ENCODE measurements at regions not wholly inside any gene's neighbourhood (a gene's known extent, or its start where the extent isn't known, plus 50 kb on each side); places are given as distances from the start of the nearest gene placed in this dataset.

DNA sequence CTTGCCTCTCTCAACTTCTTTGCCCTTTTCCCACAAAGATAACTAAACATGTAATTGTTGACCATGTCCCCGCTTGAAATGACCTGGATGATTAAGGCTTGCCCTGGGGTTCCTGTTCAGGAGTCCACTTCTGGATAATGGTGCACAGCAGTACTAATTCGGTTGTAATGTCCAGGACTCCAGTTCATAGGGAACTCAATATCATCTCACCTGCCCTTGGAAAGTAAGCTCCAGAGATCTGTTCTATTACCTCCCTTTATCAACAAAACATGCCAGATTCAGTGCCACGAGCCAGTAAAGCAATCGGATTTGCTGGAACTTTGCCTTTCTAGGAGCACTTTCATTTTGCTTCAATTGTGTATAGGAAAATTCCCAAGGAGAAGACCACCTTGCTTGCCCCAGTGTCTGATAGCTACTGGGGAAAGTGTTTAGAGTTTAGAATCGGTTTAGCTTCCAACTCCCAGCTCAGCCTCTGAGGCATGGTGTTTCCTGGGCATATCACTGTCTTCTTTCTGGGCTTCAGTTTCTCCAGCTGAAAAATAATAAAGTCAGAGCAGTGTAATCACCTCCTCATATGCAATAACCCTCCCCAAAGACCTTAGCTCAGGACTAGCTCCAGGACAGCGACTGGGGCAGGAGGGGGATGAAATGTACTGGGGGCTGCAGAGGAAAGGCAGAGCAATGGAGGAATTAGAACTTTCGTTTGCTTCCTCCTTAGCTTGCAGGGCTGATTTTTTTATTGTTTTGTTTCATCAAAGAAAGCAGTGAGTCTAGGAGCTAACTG lies 162.6 kb upstream of the CYRIA start:
- WGBS (ENCODE audit: insufficient coverage, insufficient replicate concordance, low lambda C conversion rate, missing lambda C conversion rate) = 3% methylated on average over 7 of the region's 7 CpGs
- Histone ChIP-seq H4K20me1 (ENCODE audit: control insufficient read depth, insufficient read depth) (no peaks in the 10 kb centered on the region), H3K4me3 (no peak overlapping the region), H3K27me3 (replicated peaks in 1 of 2; ENCODE audit: control insufficient read depth in 2 of 2, insufficient read depth in 2 of 2, low read length in 1 of 2) (no peaks in the 10 kb centered on the region; a peak in 1 of 4 replicates), H3K4me1 (ENCODE audit: control insufficient read depth, insufficient read depth, low read length) (no peaks in the 10 kb centered on the region), H3K36me3 (ENCODE audit: control insufficient read depth in 2 of 2, insufficient read depth in 2 of 2, low read length in 1 of 2) (no peaks in the 10 kb centered on the region), H3K4me2 (ENCODE audit: control insufficient read depth, insufficient read depth) (no peak overlapping the region), H3K79me2 (ENCODE audit: control insufficient read depth, insufficient read depth, low read length) (no peaks in the 10 kb centered on the region), H3K9me3 (replicated peaks; ENCODE audit: control insufficient read depth, insufficient read depth, low read length) (no peaks in the 10 kb centered on the region), H3K27ac (ENCODE audit: control insufficient read depth, insufficient read depth) (no peak overlapping the region), H3K9ac (ENCODE audit: control insufficient read depth, insufficient read depth, low read length) (no peak overlapping the region), H2AFZ (ENCODE audit: control insufficient read depth, low read depth, low read length) (no peak overlapping the region)
- ChIA-PET RAD21 (ENCODE audit: unreplicated experiment) (no interaction called here), SMC1A (ENCODE audit: uncharacterized antibody, unreplicated experiment) (no interaction called here), CTCF (no interaction called here), POLR2A (no interaction called here)
- TF ChIP-seq, protein P1, sequence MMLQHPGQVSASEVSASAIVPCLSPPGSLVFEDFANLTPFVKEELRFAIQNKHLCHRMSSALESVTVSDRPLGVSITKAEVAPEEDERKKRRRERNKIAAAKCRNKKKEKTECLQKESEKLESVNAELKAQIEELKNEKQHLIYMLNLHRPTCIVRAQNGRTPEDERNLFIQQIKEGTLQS (IDR thresholded peaks at IDR 0.05; ENCODE audit: borderline replicate concordance, extremely low read depth, low read depth, low read length) = no peak
- no peak for TF ChIP-seq KAT2A (conservative IDR thresholded peaks at IDR 0.05; ENCODE audit: control insufficient read depth, low read depth, low read length)
- no peak for TF ChIP-seq RELA (IDR thresholded peaks at IDR 0.05; ENCODE audit: borderline replicate concordance, partially characterized antibody)
- no peak for TF ChIP-seq SP1 (IDR thresholded peaks at IDR 0.05; ENCODE audit: low read depth, low read length)
- no peak for TF ChIP-seq CHD2 (IDR thresholded peaks at IDR 0.05; ENCODE audit: borderline replicate concordance, low read depth, low read length)
- no peak for TF ChIP-seq BMI1 (IDR thresholded peaks at IDR 0.05; ENCODE audit: borderline replicate concordance)
- TF ChIP-seq SPI1 (IDR thresholded peaks at IDR 0.05; ENCODE audit: borderline replicate concordance, insufficient read depth, low read depth, low read length) = no peak
- no peak for TF ChIP-seq ETV6 (conservative IDR thresholded peaks at IDR 0.05 in 1 of 2, IDR thresholded peaks at IDR 0.05 in 1 of 2; ENCODE audit: borderline replicate concordance in 1 of 2, low read depth in 1 of 2)
- TF ChIP-seq EED (IDR thresholded peaks at IDR 0.05; ENCODE audit: low read depth) = no peak
- no peak for TF ChIP-seq NRF1 (conservative IDR thresholded peaks at IDR 0.05; ENCODE audit: low read depth, low read length)
- no peak for TF ChIP-seq MTA2 (IDR thresholded peaks at IDR 0.05; ENCODE audit: low read depth)
- TF ChIP-seq, protein P2, sequence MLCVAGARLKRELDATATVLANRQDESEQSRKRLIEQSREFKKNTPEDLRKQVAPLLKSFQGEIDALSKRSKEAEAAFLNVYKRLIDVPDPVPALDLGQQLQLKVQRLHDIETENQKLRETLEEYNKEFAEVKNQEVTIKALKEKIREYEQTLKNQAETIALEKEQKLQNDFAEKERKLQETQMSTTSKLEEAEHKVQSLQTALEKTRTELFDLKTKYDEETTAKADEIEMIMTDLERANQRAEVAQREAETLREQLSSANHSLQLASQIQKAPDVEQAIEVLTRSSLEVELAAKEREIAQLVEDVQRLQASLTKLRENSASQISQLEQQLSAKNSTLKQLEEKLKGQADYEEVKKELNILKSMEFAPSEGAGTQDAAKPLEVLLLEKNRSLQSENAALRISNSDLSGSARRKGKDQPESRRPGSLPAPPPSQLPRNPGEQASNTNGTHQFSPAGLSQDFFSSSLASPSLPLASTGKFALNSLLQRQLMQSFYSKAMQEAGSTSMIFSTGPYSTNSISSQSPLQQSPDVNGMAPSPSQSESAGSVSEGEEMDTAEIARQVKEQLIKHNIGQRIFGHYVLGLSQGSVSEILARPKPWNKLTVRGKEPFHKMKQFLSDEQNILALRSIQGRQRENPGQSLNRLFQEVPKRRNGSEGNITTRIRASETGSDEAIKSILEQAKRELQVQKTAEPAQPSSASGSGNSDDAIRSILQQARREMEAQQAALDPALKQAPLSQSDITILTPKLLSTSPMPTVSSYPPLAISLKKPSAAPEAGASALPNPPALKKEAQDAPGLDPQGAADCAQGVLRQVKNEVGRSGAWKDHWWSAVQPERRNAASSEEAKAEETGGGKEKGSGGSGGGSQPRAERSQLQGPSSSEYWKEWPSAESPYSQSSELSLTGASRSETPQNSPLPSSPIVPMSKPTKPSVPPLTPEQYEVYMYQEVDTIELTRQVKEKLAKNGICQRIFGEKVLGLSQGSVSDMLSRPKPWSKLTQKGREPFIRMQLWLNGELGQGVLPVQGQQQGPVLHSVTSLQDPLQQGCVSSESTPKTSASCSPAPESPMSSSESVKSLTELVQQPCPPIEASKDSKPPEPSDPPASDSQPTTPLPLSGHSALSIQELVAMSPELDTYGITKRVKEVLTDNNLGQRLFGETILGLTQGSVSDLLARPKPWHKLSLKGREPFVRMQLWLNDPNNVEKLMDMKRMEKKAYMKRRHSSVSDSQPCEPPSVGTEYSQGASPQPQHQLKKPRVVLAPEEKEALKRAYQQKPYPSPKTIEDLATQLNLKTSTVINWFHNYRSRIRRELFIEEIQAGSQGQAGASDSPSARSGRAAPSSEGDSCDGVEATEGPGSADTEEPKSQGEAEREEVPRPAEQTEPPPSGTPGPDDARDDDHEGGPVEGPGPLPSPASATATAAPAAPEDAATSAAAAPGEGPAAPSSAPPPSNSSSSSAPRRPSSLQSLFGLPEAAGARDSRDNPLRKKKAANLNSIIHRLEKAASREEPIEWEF (IDR thresholded peaks at IDR 0.05; ENCODE audit: insufficient replicate concordance, low read depth, low read length) = no peak
- TF ChIP-seq, protein P3, sequence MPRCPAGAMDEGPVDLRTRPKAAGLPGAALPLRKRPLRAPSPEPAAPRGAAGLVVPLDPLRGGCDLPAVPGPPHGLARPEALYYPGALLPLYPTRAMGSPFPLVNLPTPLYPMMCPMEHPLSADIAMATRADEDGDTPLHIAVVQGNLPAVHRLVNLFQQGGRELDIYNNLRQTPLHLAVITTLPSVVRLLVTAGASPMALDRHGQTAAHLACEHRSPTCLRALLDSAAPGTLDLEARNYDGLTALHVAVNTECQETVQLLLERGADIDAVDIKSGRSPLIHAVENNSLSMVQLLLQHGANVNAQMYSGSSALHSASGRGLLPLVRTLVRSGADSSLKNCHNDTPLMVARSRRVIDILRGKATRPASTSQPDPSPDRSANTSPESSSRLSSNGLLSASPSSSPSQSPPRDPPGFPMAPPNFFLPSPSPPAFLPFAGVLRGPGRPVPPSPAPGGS (IDR thresholded peaks at IDR 0.05; ENCODE audit: borderline replicate concordance, insufficient read depth, low read depth, low read length, poor library complexity, severe bottlenecking) = no peak
- in situ Hi-C loops (cut with MboI) = no loop called here
- no TSS peak for BruUV-seq (replicated peaks)
- FAIRE-seq = no peak
- no peak for DNase-seq (ENCODE audit: low read depth, low spot score)
- intact Hi-C loops (cut with micrococcal nuclease; ENCODE audit: unreplicated experiment) = no loop called here
- ATAC-seq = no peak
